22Rv1 (cell line): ENCODE measurements at regions not wholly inside any gene's neighbourhood (a gene's known extent, or its start where the extent isn't known, plus 50 kb on each side); places are given as distances from the start of the nearest gene placed in this dataset.

Experiments
- ZFX ChIP-seq: fragments of 450-650 bp; IDR thresholded peaks from 2 replicates; pipeline ENCODE4 v1.6.1; 2017; ENCODE audit warnings: antibody characterized with exemption, borderline replicate concordance
- TF ChIP-seq, protein P1 (sequence below): fragments of 450-650 bp; IDR thresholded peaks from 2 replicates; pipeline ENCODE4 v1.5.1; 2017; ENCODE audit warnings: mild to moderate bottlenecking

DNA sequence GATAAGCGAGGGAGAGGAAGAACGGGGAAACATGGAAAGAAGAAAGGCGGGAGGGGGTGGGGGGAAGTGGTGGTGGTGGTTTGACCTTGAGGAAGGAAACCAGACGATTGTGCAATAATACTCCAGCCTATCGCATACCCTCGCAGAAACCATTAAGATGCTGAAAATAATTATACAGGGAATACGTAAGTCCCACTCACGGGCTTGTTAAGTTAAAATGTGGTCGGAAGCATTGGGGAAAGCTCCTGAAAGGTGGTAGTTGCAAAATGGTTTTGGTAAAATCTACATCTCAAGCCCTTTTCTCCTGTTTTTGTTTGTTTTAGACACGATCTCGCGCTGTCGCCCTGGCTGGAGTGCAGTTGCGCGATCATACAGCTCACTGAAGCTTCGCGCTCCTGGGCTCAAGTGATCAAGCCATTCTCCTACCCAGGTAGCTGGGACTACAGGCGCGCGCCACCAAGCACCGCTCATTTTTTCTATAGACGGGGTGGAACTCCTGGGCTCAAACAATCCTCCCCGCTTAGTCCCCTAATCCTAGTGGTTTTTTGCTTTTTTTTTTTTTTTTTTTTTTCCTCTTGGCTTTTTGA lies 128.9 kb upstream of the ZNF184 start:
- TF ChIP-seq, protein P1, sequence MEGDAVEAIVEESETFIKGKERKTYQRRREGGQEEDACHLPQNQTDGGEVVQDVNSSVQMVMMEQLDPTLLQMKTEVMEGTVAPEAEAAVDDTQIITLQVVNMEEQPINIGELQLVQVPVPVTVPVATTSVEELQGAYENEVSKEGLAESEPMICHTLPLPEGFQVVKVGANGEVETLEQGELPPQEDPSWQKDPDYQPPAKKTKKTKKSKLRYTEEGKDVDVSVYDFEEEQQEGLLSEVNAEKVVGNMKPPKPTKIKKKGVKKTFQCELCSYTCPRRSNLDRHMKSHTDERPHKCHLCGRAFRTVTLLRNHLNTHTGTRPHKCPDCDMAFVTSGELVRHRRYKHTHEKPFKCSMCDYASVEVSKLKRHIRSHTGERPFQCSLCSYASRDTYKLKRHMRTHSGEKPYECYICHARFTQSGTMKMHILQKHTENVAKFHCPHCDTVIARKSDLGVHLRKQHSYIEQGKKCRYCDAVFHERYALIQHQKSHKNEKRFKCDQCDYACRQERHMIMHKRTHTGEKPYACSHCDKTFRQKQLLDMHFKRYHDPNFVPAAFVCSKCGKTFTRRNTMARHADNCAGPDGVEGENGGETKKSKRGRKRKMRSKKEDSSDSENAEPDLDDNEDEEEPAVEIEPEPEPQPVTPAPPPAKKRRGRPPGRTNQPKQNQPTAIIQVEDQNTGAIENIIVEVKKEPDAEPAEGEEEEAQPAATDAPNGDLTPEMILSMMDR, result no peak
- no peak for TF ChIP-seq ZFX
